IMR-90 (cell line): ENCODE measurements at regions not wholly inside any gene's neighbourhood (a gene's known extent, or its start where the extent isn't known, plus 50 kb on each side); places are given as distances from the start of the nearest gene placed in this dataset.

Experiments
- ATAC-seq: fragments of 200-7000 bp; cut with Tn5 transposase; 2 replicates; pipeline ENCODE4 v1.9.1; 2020; ENCODE audit warnings: low read depth, mild to moderate bottlenecking, moderate library complexity
- BruUV-seq: library from RNA; stranded (reverse); fragments of 400-500 nt; replicated peaks from 2 replicates; lab custom pipeline; 2021; lab: Mats Ljungman, UMichigan
- CTCF ChIA-PET: fragments of 300-600 bp; formaldehyde crosslinking; extraction: SDS; loops from one replicate; lab custom pipeline; 2021; ENCODE audit warnings: antibody characterized with exemption; lab: Yijun Ruan, JAX
- POLR2A ChIA-PET: fragments of 300-600 bp; sonication (Branson Sonifier 250); formaldehyde crosslinking; loops from one replicate; lab custom pipeline; 2022; ENCODE audit warnings: antibody characterized with exemption; ENCODE audit not compliant: unreplicated experiment; lab: Charles Lee
- DNase-seq: peaks from one replicate; pipeline ENCODE4 v3.0.0; 2013
- H2AFZ ChIP-seq: replicated peaks from 2 replicates; pipeline ENCODE3; 2013; ENCODE audit warnings: low read length, mild to moderate bottlenecking; ENCODE audit not compliant: poor library complexity
- H2AK5ac ChIP-seq: 2 replicates; pipeline ENCODE4 v1.6.1; 2013; ENCODE audit warnings: low read depth, low read length, inconsistent platforms
- H2AK9ac ChIP-seq: replicated peaks from 2 replicates; pipeline ENCODE3; 2013; ENCODE audit warnings: mild to moderate bottlenecking, low read depth, low read length, moderate library complexity; ENCODE audit not compliant: poor library complexity
- H2BK120ac ChIP-seq: 2 replicates; pipeline ENCODE4 v1.6.1; 2013; ENCODE audit warnings: low read depth, low read length, inconsistent platforms
- H2BK15ac ChIP-seq: 3 replicates; pipeline ENCODE4 v1.6.1; 2013; ENCODE audit warnings: low read depth, low read length, inconsistent platforms
- H2BK20ac ChIP-seq: 2 replicates; pipeline ENCODE4 v1.6.1; 2013; ENCODE audit warnings: low read depth, mild to moderate bottlenecking, inconsistent platforms, low read length, moderate library complexity
- H2BK5ac ChIP-seq: 2 replicates; pipeline ENCODE4 v1.6.1; 2013; ENCODE audit warnings: mild to moderate bottlenecking, low read depth, low read length, inconsistent platforms; ENCODE audit not compliant: poor library complexity, severe bottlenecking
- H3K14ac ChIP-seq: replicated peaks from 2 replicates; pipeline ENCODE4 v1.6.1; 2013; ENCODE audit warnings: low read depth, low read length, inconsistent platforms
- H3K18ac ChIP-seq: 2 replicates; pipeline ENCODE4 v1.6.1; 2013; ENCODE audit warnings: low read depth, low read length, control low read depth
- H3K23ac ChIP-seq: 2 replicates; pipeline ENCODE4 v1.6.1; 2013; ENCODE audit warnings: low read depth, low read length, inconsistent platforms
- H3K27ac ChIP-seq: 2 replicates; pipeline ENCODE4 v1.5.1; 2013; ENCODE audit warnings: mild to moderate bottlenecking, control low read depth, low read length; ENCODE audit not compliant: insufficient read depth
- H3K27me3 ChIP-seq: 2 replicates; pipeline ENCODE4 v1.6.1; 2013; ENCODE audit warnings: low read length; ENCODE audit not compliant: control insufficient read depth, insufficient read depth
- H3K36me3 ChIP-seq: 2 replicates; pipeline ENCODE4 v1.6.1; 2013; ENCODE audit warnings: low read length, mixed read lengths; ENCODE audit not compliant: control insufficient read depth, insufficient read depth
- H3K4ac ChIP-seq: 2 replicates; pipeline ENCODE4 v1.6.1; 2013; ENCODE audit warnings: low read depth, low read length, inconsistent platforms
- H3K4me1 ChIP-seq: 2 replicates; pipeline ENCODE4 v1.6.1; 2013; ENCODE audit warnings: low read length, mixed read lengths; ENCODE audit not compliant: control insufficient read depth, insufficient read depth
- H3K4me2 ChIP-seq: 2 replicates; pipeline ENCODE4 v1.6.1; 2013; ENCODE audit warnings: low read depth, mild to moderate bottlenecking, control low read depth, low read length, moderate library complexity
- H3K4me3 ChIP-seq: 2 replicates; pipeline ENCODE4 v1.5.1; 2013; ENCODE audit warnings: low read depth, mild to moderate bottlenecking, control low read depth, low read length, moderate library complexity; ENCODE audit not compliant: insufficient read depth
- H3K56ac ChIP-seq: 2 replicates; pipeline ENCODE4 v1.6.1; 2013; ENCODE audit warnings: low read length, inconsistent platforms; ENCODE audit not compliant: insufficient read depth; ENCODE audit errors: extremely low read depth
- H3K79me1 ChIP-seq, 2 experiments: 2 replicates each; pipeline ENCODE4 v1.6.1; 2013; ENCODE audit warnings: low read length in 2 of 2, inconsistent platforms in 1 of 2, low read depth in 1 of 2
- H3K9ac ChIP-seq: 2 replicates; pipeline ENCODE4 v1.6.1; 2013; ENCODE audit warnings: low read depth, low read length, control low read depth
- H3K9me1 ChIP-seq: 2 replicates; pipeline ENCODE4 v1.6.1; 2013; ENCODE audit warnings: low read length, inconsistent platforms; ENCODE audit not compliant: insufficient read depth
- H3K9me3 ChIP-seq: 2 replicates; pipeline ENCODE4 v1.6.1; 2013; ENCODE audit warnings: low read length; ENCODE audit not compliant: control insufficient read depth, insufficient read depth
- H4K20me1 ChIP-seq: 2 replicates; pipeline ENCODE4 v1.6.1; 2013; ENCODE audit warnings: low read length, inconsistent platforms; ENCODE audit not compliant: insufficient read depth
- H4K5ac ChIP-seq: 2 replicates; pipeline ENCODE4 v1.6.1; 2013; ENCODE audit warnings: mild to moderate bottlenecking, low read depth, low read length, control low read depth
- H4K8ac ChIP-seq, 2 experiments: 2 replicates each; pipeline ENCODE4 v1.6.1; 2013; ENCODE audit warnings: low read depth in 2 of 2, low read length in 2 of 2, control low read depth in 1 of 2, inconsistent platforms in 1 of 2
- H4K91ac ChIP-seq: 2 replicates; pipeline ENCODE4 v1.6.1; 2013; ENCODE audit warnings: low read depth, low read length, inconsistent platforms; ENCODE audit not compliant: insufficient read depth
- BHLHE40 ChIP-seq: fragments of 150-350 bp; IDR thresholded peaks from 2 replicates; pipeline ENCODE4 v1.6.1; 2016; ENCODE audit warnings: mild to moderate bottlenecking, low read depth, low read length
- CEBPB ChIP-seq: IDR thresholded peaks from 2 replicates; pipeline ENCODE4 v1.6.1; 2012; ENCODE audit warnings: low read depth, low read length, improper control_type of control experiment
- CHD1 ChIP-seq: IDR thresholded peaks from 2 replicates; pipeline ENCODE4 v1.6.1; 2012; ENCODE audit warnings: low read depth, low read length, improper control_type of control experiment
- CTCF ChIP-seq: conservative IDR thresholded peaks from 2 replicates; pipeline ENCODE4 v1.5.1; 2012; ENCODE audit warnings: mild to moderate bottlenecking, low read depth, low read length, improper control_type of control experiment
- ELK1 ChIP-seq: fragments of 150-350 bp; IDR thresholded peaks from 2 replicates; pipeline ENCODE4 v1.6.1; 2016; ENCODE audit warnings: low read depth, mild to moderate bottlenecking, low read length, moderate library complexity, borderline replicate concordance
- FOS ChIP-seq: fragments of 150-350 bp; IDR thresholded peaks from 2 replicates; pipeline ENCODE4 v1.6.1; 2016; ENCODE audit warnings: low read depth, low read length
- MAFK ChIP-seq: IDR thresholded peaks from 2 replicates; pipeline ENCODE4 v1.6.1; 2012; ENCODE audit warnings: low read depth, low read length, improper control_type of control experiment
- MAZ ChIP-seq: IDR thresholded peaks from 2 replicates; pipeline ENCODE4 v1.6.1; 2012; ENCODE audit warnings: low read depth, mild to moderate bottlenecking, low read length, improper control_type of control experiment, moderate library complexity, borderline replicate concordance
- MXI1 ChIP-seq: IDR thresholded peaks from 2 replicates; pipeline ENCODE4 v1.6.1; 2012; ENCODE audit warnings: low read depth, mild to moderate bottlenecking, low read length, moderate library complexity, borderline replicate concordance
- NFE2L2 ChIP-seq: fragments of 150-350 bp; IDR thresholded peaks from 2 replicates; pipeline ENCODE4 v1.6.1; 2016; ENCODE audit warnings: low read depth, mild to moderate bottlenecking, low read length
- POLR2A ChIP-seq: IDR thresholded peaks from 2 replicates; pipeline ENCODE4 v1.6.1; 2012; ENCODE audit warnings: mild to moderate bottlenecking, low read depth, low read length
- RAD21 ChIP-seq: IDR thresholded peaks from 2 replicates; pipeline ENCODE4 v1.6.1; 2012; ENCODE audit warnings: low read length, improper control_type of control experiment
- RCOR1 ChIP-seq: IDR thresholded peaks from 2 replicates; pipeline ENCODE4 v1.6.1; 2012; ENCODE audit warnings: mild to moderate bottlenecking, low read length, improper control_type of control experiment; ENCODE audit not compliant: insufficient replicate concordance
- RFX5 ChIP-seq: IDR thresholded peaks from 2 replicates; pipeline ENCODE4 v1.8.0; 2012; ENCODE audit warnings: low read depth, mild to moderate bottlenecking, low read length, moderate library complexity
- SMC3 ChIP-seq: fragments of 150-350 bp; IDR thresholded peaks from 2 replicates; pipeline ENCODE4 v1.6.1; 2016; ENCODE audit warnings: low read depth, mild to moderate bottlenecking, antibody characterized with exemption, low read length, moderate library complexity
- USF2 ChIP-seq: fragments of 150-350 bp; IDR thresholded peaks from 2 replicates; pipeline ENCODE4 v1.6.1; 2017; ENCODE audit warnings: mild to moderate bottlenecking, antibody characterized with exemption, low read length, low read depth
- WGBS, 2 experiments: methylation state at CpG; one replicate each; pipeline versions ENCODE4 v1.1.5 to v1.1.7; 2013; ENCODE audit warnings: missing lambda C conversion rate in 2 of 2; ENCODE audit not compliant: insufficient read length in 1 of 2; ENCODE audit errors: extremely low coverage in 2 of 2; 5-methylcytosine and 5-hydroxymethylcytosine counted together
- dilution Hi-C: fragments of 300-500 bp; cut with HindIII; formaldehyde crosslinking; loops from one replicate; pipeline ENCODE4 v1.14.3; 2018; ENCODE audit warnings: low sequenced_read_pairs; ENCODE audit not compliant: unreplicated experiment
- in situ Hi-C: fragments of 300-500 bp; cut with MboI; formaldehyde crosslinking; loops from 3 replicates; pipeline ENCODE4 v1.14.3; 2019; ENCODE audit warnings: low sequenced_read_pairs, inconsistent platforms, mixed read lengths
- intact Hi-C: fragments of 100-400 bp; cut with micrococcal nuclease; formaldehyde crosslinking; loops from 2 replicates; pipeline ENCODE4 v1.10.0; 2022

- no peaks in the 10 kb centered on the region for H3K36me3 ChIP-seq
- H2BK5ac ChIP-seq: no peak overlapping the region
- no peak overlapping the region for H3K4me2 ChIP-seq
- H3K4me3 ChIP-seq: no peak overlapping the region
- TF ChIP-seq MAZ (no peak), CTCF (no peak), FOS (no peak), ELK1 (no peak), POLR2A (no peak), SMC3 (no peak), NFE2L2 (no peak), RCOR1 (no peak), MXI1 (no peak), MAFK (no peak), RAD21 (no peak), USF2 (no peak), BHLHE40 (no peak), CHD1 (no peak), CEBPB (no peak), RFX5 (no peak)
- H3K27me3 ChIP-seq: peaks cover 5% of the 10 kb centered on the region
- dilution Hi-C loops (no loop called here), intact Hi-C loops (no loop called here), in situ Hi-C loops (no loop called here)
- H3K14ac ChIP-seq: no peak overlapping the region
- H4K5ac ChIP-seq: no peak overlapping the region
- H2AK5ac ChIP-seq: no peak overlapping the region
- no peak overlapping the region for H2BK20ac ChIP-seq
- no peak overlapping the region for H3K23ac ChIP-seq
- POLR2A ChIA-PET: no interaction called here
- H2BK15ac ChIP-seq: no peak overlapping the region
- BruUV-seq: no TSS peak
- H3K79me1 ChIP-seq: no peaks in the 10 kb centered on the region
- H4K20me1 ChIP-seq: no peaks in the 10 kb centered on the region
- H2AK9ac ChIP-seq: no peak overlapping the region
- H2AFZ ChIP-seq: no peak overlapping the region
- no peak for ATAC-seq
- H2BK120ac ChIP-seq: no peak overlapping the region
- no peaks in the 10 kb centered on the region for H3K9me1 ChIP-seq
- no peak overlapping the region for H3K18ac ChIP-seq
- no peak for DNase-seq
- H4K91ac ChIP-seq: no peak overlapping the region
- H3K56ac ChIP-seq: no peak overlapping the region
- CTCF ChIA-PET: interaction anchor here (1.0 kb wide), 1 partner anchor 26 kb away, joined by 3 read pairs; no protein-coding TSS in a partner anchor
- no peak overlapping the region for H3K4ac ChIP-seq
- no peaks in the 10 kb centered on the region for H3K9me3 ChIP-seq
- no peak overlapping the region for H3K9ac ChIP-seq
- WGBS, 2 experiments: no CpG with 5 or more reads among the region's 3 CpGs
- H4K8ac ChIP-seq: no peak overlapping the region
- H3K4me1 ChIP-seq: no peaks in the 10 kb centered on the region
- no peak overlapping the region for H3K27ac ChIP-seq
These were observed 51.0 kb upstream of the PTPN13 start for GRCh38 chr4:86543080-86543479.
